GOT3 (cell line): ENCODE measurements at regions not wholly inside any gene's neighbourhood (a gene's known extent, or its start where the extent isn't known, plus 50 kb on each side); places are given as distances from the start of the nearest gene placed in this dataset.
"Not testable (repeated sequence)": the region's sequence is repeated elsewhere in the genome, so short reads cannot be mapped to it uniquely, and the experiment has no call there.

Source experiments
- DNase-seq: peaks from one replicate; lab custom pipeline; 2025; ENCODE audit warnings: mixed read lengths; lab: John Stamatoyannopoulos, UW

DNA sequence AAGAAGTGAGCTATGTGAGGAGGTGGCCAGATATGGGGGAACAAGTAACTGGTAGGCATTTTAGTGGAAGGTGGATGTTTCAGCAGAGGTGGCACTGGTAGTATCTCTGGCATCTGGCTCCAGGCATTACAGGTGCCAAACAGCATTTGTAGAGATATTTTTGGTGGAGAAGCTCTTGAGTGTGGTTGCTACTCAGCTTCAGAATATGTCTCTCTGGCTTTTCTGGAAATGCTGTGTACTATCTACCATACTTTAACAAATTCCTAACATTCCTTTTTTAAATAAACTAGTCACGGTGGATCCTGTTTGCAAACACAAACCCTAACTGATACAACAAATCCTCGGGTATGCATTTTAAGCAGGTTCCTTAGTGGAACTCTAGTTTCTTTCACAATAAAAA is 128.0 kb downstream of the BARX2 start:
- no peak for DNase-seq

DNA sequence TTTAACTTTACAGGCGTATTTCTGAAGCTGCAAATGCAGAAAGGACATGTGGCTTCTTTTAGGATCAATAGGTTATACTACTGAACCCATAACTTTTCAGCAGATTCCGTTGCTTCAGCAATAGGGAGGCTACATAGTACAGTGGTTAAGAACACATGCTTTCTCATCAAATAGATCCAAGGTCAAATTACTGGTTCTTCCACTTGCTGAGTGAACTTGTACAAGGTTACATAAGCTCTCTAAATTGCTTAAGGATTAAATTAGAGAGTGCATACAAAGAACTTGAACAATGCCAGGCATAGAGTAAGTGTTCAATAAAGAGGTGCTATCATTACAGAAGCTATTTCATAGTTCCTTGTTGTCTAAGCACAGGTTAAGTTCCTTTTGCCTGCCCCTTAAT is 129.6 kb downstream of the BARX2 start:
- DNase-seq: no peak

DNA sequence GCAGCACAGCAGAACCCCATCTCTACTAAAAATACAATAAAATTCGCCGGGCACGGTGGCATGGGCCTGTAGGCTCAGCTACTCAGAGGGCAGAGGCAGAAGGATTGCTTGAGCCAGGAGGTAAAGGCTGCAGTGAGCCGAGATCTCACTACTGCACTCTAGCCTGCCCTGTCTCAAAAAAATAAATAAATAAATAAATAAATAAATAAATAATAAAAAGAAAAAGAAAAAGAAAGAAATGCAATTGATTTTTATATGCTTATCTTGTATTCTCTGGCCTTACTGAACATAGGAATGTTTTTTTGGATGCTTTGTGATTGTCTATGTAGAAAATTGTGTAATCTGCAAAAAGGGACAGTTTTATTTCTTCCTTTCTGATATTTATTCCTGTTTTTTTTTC is 132.5 kb downstream of the BARX2 start:
- no peak for DNase-seq

DNA sequence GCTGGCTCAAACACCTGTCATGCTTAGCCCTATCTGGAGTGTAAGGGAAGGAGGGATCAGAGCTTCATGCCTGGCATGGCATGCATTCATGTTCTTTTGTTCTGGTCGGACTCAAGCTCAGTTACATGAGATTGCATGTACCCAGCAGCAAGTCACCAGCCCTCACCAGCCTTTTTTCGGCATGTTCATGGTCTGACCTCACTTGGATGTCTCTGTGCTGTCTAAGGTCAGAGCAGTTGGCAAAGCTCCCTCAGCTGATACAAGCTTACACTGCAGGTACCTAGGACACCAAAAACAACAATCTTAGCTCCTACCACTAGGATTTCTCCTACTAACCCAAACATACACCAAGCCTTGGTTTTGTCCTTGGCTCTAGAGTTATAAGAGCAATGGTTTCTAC is 152.6 kb downstream of the BARX2 start:
- DNase-seq: no peak

DNA sequence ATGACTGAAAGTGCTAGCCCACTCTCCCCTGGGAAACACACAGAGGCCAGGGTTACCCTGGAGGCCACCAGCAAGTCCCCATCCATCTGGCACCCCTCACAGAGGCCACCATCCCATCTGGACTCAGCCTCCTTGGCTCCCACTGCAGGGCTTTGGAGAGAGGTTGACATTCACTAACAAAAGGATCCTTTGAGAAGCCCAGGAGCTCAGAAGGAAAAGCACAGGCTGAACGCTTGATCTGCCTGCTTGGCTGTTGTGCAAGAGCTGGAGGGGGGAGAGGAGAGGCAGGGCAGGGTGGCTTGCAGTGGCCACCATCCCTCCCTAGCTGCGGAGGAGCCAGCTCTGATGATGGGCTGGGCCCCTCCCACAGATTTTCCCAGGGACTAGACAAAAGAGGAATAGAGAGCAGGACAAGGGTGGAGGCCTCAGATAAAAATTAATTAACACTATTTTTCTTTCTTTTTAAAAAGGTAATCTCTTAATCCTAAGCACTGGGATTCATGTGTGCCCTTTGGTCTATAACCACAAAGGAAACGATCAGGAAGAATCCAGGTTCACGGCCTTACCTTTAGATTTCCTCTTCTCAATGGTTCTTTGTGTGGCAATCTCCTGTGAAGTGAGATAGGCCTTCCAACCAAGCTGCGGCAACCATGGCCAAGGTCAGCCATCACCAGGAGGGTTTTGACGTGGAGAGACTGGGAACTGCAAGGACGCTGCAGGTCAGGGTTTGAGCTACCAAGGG is 154.7 kb downstream of the BARX2 start:
- no peak for DNase-seq

DNA sequence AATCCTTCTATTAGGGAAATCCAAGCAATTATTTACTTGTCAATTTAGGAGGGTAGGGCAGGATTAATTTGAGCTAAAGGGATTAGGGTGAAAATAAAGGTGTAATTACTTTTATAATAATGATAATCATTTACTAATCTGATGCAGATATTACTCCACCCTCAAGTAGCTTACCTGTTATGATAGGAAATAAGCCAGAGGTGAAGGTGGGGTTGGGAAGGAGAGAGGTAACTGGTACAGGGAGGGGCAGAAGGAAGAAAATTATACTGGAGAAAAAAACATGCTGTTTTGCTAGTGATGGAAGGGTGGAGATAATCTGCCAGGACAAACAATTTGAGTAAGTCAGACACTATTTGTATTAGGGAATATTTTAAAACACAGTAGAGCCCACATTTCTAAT is 157.7 kb downstream of the BARX2 start:
- DNase-seq: no peak

DNA sequence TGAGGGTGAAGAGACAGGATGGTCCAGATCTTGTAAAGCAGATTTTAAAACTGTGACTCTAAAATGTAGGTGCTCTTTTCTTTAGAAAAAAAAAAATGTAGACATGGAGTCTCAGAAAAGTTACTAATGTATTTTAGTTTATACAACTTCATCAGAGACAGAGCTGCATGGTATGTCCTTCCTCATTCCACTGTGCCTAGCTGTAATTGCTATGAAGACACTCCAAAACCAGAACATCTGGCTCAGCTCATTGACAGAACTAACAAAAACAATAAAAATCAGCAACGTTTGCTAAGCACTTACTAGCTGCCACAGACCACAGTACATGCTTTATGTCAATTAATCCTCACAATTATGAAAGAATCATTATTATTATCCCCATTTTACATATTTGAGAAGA is 160.7 kb downstream of the BARX2 start:
- no peak for DNase-seq

DNA sequence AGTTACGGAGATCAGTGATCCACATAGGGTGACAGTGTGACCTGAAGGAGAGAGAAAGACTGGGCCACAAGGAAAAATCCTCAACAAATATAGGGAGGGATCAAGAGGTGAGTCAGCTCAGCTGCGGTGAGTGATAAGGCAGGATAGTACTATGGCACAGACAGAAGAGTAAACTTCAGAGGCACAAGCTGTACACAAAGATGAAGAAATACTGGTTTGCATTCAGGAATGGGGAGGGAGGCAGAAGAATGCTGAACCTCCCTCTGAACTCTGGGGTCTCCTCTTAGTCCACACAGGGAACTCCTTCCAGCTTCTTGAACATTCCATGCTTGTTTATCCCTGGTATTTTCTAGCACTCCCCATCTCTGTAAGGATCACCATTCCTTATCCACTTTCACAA is 162.7 kb downstream of the BARX2 start:
- no peak for DNase-seq

DNA sequence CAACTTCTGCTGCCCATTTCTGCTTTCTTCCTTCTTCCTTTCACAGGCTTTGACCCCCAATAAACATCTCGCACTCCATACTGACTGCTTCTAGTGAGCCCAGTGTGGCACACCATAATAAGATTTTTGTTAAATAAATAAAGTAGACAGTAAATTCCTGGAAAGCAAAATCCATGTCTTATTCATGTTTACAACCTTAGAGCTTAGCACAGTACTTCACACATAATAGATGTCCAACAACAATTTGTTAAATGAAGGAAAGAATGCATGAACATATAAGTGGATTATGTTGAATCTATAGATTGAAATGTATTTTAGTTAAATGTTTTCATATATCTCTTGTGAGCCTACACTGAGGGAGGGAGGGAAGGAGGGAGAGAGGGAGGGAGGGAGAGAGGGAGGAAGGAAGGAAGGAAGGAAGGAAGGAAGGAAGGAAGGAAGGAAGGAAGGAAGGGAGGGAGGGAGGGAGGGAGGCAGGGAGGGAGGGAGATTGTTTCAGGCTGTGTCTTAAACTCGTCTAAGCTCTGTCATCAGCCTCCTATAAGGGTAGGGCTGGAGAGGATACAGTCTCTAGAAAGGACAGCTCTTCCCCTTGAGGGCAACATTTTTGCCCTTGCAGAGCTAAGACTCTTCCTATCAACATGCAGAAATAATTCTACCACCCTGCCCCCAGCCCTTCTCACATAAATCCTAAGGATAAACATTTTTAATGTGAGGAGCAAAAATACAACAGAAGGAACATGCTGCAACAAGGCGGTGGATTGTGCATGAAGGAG is 168.1 kb downstream of the BARX2 start:
- DNase-seq: no peak

DNA sequence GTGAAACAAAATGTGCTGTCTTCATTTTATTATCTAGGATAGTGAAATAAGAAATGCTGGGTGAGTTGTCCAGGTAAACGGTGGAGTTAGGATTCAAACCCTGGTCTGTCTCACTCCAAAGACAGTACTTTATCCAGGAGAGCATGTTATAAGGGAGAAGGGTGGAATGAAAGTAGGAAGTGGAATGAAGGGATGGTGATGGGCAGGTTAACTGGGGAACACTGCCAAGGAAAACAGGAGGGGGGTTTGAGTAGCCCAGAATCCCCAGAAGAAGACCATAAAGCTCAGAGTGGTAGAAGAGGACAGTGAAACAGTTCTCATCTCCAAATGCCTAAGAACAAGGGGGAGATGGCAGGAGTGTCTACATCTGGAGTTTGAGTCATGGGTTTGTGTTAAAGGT is 169.0 kb downstream of the BARX2 start:
- no peak for DNase-seq

DNA sequence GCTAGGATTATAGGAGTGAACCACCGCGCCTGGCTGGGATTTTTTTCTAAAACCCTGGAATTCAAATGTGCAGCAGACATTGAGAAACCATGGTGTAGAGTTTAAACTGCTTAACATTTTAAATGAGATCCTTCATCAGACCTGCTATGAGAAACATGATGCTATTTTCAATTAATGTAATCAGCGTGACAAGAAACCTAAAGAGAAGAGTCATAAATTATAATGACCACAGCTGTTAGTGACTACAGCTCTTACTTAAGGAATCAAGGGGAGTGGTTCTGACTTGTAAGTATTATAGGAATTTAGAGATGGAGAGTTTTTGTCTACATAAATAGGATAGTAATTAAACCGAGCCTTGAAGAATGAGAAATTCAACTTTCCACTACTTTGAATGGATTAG is 170.6 kb downstream of the BARX2 start:
- DNase-seq: no peak

DNA sequence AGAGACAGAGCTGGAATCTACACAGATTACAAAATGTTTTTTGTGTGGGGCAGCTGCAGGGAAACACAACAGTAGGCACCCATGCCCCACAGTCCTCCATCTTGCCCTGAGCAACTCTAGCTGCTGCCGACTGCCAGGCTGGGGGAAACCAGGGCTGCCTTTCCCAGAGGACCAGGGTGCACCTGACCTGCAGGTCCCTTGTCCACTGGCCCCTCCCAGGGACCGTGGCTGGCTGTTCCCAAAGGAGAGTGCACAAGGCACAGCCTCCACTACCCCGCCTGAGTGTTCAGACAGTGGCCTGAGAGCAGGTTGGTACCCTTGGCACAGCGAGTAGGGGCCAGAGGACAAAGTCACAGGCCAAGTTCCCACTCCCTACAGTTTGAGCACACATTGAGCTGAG is 181.8 kb downstream of the BARX2 start:
- DNase-seq: no peak

DNA sequence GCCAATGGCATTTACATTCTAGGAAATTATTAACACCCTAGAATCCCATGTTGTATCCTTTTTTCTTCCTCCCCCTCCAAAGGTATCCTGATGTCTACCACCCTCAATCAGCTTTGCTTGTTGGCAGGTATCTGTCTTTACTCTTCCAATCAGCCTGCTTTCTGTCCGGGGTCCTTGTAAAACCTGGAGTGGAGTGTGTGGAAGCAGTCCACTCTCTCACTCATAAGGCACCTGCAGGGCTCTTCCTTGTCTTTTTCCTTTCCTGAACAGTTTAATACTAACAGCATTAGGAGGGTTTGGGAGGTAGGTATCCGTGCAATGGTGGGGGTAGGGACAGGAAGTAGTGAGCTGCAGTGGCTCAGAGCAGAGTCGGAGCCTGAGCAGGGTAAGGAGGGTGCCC is 193.4 kb downstream of the BARX2 start:
- DNase-seq: no peak

DNA sequence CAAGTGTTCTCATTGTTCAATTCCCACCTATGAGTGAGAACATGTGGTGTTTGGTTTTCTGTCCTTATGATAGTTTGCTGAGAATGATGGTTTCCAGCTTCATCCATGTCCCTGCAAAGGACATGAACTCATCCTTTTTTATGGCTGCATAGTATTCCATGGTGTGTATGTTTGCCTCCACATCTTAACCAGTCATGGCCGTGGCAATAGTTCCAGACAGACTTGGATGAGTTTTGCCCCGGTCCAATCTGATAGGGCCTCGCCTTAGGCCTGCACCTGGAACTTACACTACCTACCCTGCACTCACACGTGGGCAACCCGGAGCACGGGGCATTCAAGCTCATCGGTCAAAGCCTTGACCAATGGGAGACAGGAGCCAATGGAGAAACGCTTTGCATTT is 197.0 kb downstream of the BARX2 start:
- not testable (repeated sequence) for DNase-seq

DNA sequence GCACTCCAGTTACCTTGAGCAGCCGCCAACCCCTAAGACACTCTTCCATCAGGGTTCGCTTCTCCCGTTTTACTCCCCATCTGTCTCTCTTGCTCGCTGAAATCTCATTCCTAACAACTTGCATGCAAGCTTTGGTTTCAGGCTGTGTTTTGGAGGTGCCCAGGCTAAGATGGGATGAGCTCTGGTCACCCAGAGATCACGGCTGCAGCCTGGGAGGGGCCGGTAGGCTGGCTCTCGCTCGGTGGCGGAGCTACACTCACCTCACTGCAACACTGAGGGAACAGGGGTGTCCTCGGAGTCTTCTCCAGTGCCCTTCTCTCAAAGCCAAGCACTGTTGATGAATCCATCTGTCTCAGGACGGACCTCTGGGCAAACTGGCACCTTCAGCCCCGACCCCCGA is 197.5 kb downstream of the BARX2 start:
- no peak for DNase-seq

DNA sequence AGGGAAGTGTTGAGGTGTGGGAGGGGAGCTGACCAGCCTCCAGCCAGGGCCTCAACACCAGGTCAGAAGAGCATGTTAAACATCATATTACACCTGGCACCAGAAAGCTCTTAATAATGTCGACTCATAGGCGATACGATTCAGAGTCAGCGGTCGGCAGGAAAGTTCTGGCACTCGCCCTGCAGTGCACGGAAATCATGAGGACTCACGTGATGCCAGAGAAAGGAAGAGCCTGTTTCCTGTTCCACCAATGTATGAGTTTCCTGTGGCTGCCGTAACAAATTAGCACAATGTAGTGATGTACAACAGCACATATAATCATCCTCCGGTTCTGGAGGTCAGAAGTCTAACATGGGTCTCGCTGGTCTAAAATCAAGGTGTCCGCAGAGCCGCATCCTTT is 198.8 kb downstream of the BARX2 start:
- DNase-seq: no peak

DNA sequence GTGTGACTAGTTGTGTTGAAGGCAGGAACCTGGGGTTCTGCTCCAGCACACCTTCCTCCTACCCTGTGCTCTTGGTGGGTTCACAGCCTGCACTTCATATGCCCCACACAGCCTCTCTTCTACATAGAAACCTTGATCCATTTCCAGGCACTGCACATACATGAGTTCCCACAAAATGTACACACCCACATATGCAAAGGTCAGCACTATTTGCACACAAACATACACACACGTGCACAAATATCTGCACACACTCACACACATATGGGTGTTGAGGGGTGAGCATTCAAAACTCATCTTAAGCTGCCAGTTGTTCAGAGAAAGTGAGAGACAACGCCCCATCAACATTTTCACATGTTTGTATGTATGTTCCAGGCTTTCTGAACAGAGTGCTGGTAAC is 201.0 kb downstream of the BARX2 start:
- no peak for DNase-seq

DNA sequence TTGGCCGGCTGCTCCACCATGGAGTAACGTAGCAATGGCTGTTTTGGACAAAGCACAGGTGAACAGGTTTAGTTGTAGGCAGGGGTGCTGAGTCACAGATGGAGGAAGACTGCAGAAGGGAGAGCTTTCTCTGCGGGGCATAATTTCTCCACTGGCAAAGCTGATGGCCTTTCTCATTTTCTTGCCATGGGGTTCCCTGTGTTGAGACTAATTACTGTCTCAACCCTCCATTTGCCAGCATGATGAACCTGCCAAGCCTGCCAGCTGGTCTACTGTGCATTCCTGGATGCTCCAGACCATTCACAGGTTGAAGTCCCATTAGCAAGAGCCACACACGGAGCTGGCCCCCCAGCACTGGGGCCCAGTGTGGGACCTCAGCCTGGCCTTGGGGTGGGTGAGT is 202.4 kb downstream of the BARX2 start:
- DNase-seq: no peak

DNA sequence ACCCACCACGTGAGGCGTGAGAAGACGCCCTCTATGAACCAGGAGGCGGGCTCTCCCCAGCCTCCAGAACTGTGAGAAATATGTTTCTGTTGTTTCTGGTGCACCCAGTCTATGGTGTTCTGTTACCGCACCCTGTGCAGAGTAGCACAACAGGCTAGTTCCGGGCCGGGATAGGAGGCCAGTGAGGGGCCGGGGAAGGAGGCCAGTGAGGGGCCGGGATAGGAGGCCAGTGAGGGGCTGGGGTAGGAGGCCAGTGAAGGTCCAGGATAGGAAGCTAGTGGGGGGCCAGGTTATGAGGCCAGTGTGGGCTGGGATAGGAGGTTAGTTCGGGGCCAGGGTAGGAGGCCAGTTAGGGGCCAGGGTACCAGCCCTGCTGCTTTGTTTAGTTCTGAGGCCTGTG is 204.6 kb downstream of the BARX2 start:
- DNase-seq: no peak

DNA sequence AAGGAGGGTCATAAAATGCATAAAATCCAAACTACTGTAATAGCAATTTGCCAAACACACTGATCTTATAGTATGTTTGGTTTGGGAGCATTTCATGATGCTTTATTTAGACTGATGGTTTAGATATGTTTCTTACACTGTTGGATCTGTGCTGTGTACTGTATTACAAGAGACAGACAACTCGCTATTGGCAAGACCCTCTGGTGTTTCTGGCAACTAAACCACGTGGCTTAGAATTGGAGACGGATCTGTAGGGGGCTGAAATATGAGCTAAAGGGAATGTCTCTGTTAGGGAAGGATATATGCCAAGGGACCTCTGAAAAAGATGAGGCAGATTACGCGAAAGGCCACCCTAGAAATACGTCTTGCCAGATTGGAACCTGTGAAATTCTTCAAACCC is 208.7 kb downstream of the BARX2 start:
- DNase-seq: no peak

DNA sequence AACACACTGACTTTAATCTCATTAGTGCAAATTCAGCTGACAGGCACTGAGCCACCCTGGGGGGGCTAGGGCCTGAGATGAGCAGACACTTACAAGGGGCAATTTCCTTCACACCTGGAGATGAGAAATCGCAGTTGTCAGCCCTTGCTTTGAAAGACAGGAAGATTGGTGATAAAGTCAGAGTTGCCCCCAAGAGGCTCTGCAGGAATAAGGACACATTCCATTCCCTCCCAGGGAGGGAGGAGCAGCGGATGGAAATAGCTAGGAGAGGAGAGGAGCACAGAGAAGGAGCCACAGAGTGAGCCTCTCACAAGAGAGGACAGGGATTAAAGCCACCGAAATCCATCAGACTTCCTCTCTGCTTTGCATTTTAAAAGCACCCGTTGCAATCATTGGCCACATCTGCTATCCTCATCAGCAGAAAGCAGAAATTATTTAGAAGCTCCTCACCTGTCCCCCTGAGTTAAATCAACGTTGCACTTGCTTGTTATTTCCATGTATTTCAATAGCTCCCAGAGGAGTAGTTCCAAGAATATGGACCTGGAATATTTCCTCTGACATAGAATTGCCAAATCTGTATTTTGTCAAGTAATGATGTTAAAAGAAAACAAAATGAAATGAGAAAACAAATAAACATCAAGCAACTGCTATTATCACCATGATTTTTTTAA is 213.7 kb downstream of the BARX2 start:
- no peak for DNase-seq

DNA sequence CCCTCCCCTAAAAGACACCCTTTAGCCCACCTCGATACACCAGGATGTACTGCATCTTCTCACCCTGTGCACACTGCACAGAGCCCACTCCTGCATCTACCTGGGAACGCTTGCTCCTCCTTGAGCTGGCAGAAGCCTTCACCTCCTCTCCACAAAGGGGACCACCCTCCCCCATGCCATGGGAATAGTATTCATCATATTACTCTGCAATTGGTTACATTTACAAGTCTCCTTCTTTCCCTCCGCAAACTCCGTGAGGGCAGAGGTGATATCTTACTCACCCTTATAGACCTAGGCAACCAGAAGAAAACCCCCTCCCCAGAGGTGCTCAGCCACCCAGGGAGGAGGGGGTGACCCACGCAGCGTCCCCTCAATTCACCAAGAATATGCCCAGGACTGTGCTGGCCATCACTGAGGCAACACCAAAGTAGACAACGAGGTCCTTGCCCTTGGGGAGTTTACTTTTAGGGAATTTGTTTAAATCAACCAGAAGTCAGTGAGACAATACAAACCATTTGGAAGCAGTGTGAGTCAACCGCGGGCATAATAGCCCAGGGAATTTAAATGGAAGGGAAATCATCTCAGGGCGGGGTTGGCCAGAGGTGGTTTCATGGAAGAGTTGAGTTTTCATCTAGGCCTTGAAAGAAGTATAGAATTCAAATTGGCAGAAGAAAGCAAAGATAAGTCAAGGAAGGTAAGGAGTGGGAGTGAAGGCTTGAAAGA is 214.5 kb downstream of the BARX2 start:
- DNase-seq: no peak
